NCI-H2196 treated with DMSO at 0.1 percent for 48 hours (cell line): ENCODE measurements at regions not wholly inside any gene's neighbourhood (a gene's known extent, or its start where the extent isn't known, plus 50 kb on each side); places are given as distances from the start of the nearest gene placed in this dataset.
"Not testable (repeated sequence)": the region's sequence is repeated elsewhere in the genome, so short reads cannot be mapped to it uniquely, and the experiment has no call there.

ENCODE experiments used
- DNase-seq: peaks from one replicate; lab custom pipeline; 2025; ENCODE audit not compliant: unreplicated experiment; lab: John Stamatoyannopoulos, UW

- DNase-seq, result no peak
Measured at GRCh38 chr14:26655128-26655527, 57.3 kb upstream of the NOVA1 start.

- no peak for DNase-seq
Measured at GRCh38 chr14:26663506-26663905, 65.7 kb upstream of the NOVA1 start.

- not testable (repeated sequence) for DNase-seq
Measured at GRCh38 chr14:26678732-26679420, 81.0 kb upstream of the NOVA1 start.

- DNase-seq, result no peak
Measured at GRCh38 chr14:26685401-26685800, 87.6 kb upstream of the NOVA1 start.

GRCh38 chr14:26687301-26687837 is 89.5 kb upstream of the NOVA1 start:
- DNase-seq, result no peak

- DNase-seq, result no peak
Measured at GRCh38 chr14:26694521-26694920, 96.7 kb upstream of the NOVA1 start.

- DNase-seq, result no peak
Measured at GRCh38 chr14:26702721-26703230, 104.9 kb upstream of the NOVA1 start.

GRCh38 chr14:26703686-26704366 is 106.0 kb upstream of the NOVA1 start:
- no peak for DNase-seq

- DNase-seq, result no peak
Measured at GRCh38 chr14:26707234-26707633, 109.4 kb upstream of the NOVA1 start.

GRCh38 chr14:26709019-26709418 is 111.2 kb upstream of the NOVA1 start:
- DNase-seq, result no peak

GRCh38 chr14:26719514-26719913 is 121.7 kb upstream of the NOVA1 start:
- no peak for DNase-seq

GRCh38 chr14:26722258-26722657 is 124.4 kb upstream of the NOVA1 start:
- DNase-seq, result no peak

GRCh38 chr14:26729851-26730250 is 132.0 kb upstream of the NOVA1 start:
- DNase-seq, result no peak

GRCh38 chr14:26730929-26731618 is 133.2 kb upstream of the NOVA1 start:
- DNase-seq, result no peak

- DNase-seq, result no peak
Measured at GRCh38 chr14:26735811-26736210, 138.0 kb upstream of the NOVA1 start.

- no peak for DNase-seq
Measured at GRCh38 chr14:26738571-26738970, 140.7 kb upstream of the NOVA1 start.

- DNase-seq, result no peak
Measured at GRCh38 chr14:26741711-26742212, 143.9 kb upstream of the NOVA1 start.

GRCh38 chr14:26743284-26743683 is 145.5 kb upstream of the NOVA1 start:
- no peak for DNase-seq

GRCh38 chr14:26744903-26745302 is 147.1 kb upstream of the NOVA1 start:
- no peak for DNase-seq

- DNase-seq, result no peak
Measured at GRCh38 chr14:26761532-26761931, 163.7 kb upstream of the NOVA1 start.

- no peak for DNase-seq
Measured at GRCh38 chr14:26765301-26765700, 167.5 kb upstream of the NOVA1 start.
